ENCODE measurements at regions not wholly inside any gene's neighbourhood (a gene's known extent, or its start where the extent isn't known, plus 50 kb on each side); places are given as distances from the start of the nearest gene placed in this dataset.

DNA sequence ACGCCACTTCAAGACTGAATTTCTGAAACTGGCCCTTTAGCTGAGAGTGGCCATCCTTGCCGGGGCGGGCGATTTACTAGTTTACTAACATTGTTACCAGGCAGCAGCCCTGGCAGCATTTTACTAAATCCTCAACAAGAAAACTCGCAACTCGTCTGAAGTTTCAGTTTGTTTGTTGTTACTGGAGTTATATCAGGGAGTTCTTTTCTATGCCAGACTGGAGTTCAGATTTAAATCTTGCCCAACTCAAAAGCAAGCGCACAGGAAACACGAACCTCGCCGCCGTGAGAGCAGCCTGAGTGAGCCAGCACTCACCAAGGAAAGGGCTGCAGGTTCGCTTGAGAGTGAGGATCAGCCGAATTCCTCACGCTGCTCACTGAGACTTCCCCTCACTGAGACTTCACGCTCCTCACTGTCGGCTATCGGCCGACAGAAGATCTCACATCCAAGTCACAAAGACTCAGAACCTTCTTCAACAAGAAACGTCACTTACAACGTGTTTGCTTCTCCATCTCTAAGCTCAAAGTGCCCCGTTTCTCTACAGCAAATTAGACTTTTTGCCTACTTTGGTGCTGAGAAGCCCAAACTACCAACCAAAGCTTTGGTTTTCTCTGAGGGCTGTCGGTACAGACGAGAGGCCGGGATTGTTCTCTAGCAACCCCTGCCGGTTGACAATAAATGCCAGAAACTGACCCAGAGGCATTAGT is 78.9 kb downstream of the OLIG3 start:
- TF ChIP-seq, protein P1, sequence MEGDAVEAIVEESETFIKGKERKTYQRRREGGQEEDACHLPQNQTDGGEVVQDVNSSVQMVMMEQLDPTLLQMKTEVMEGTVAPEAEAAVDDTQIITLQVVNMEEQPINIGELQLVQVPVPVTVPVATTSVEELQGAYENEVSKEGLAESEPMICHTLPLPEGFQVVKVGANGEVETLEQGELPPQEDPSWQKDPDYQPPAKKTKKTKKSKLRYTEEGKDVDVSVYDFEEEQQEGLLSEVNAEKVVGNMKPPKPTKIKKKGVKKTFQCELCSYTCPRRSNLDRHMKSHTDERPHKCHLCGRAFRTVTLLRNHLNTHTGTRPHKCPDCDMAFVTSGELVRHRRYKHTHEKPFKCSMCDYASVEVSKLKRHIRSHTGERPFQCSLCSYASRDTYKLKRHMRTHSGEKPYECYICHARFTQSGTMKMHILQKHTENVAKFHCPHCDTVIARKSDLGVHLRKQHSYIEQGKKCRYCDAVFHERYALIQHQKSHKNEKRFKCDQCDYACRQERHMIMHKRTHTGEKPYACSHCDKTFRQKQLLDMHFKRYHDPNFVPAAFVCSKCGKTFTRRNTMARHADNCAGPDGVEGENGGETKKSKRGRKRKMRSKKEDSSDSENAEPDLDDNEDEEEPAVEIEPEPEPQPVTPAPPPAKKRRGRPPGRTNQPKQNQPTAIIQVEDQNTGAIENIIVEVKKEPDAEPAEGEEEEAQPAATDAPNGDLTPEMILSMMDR (IDR thresholded peaks at IDR 0.05), result no peak
- TF ChIP-seq POLR2A (IDR thresholded peaks at IDR 0.05), result no peak
- 9 to 14% methylated on average over 25 of the region's 25 CpGs for WGBS, 2 donors
- H3K4me3 ChIP-seq (ENCODE audit: low read depth, poor library complexity, severe bottlenecking), result peak overlapping the region; percentile 11
- peak; percentile 41 to 88 for DNase-seq (ENCODE audit: low spot score in 2 of 2)
- intact Hi-C loops (cut with DNase I; ENCODE audit: low total_unique reads), result no loop called here

DNA sequence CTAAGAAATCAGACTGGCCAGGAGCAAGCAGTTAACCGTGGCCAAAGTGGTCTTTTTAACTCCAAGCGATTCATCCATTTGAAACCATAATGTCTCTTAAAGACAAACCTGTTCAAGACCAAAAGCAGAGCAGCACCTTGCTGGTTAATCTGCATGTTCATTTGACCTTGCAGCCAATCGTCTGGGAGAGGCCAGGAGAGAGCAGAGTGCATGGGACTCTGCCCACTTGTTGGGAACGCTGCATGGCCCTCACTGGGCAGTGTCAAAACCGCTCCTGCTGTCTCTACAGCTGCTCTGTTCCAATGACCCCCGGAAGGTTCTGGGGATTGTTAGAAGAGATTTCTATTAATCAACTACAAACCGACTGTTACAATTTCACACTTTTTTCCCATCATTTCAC is 79.6 kb downstream of the OLIG3 start:
- no peak for TF ChIP-seq POLR2A (IDR thresholded peaks at IDR 0.05)
- TF ChIP-seq, protein P1 (IDR thresholded peaks at IDR 0.05), result no peak
- H3K4me3 ChIP-seq (ENCODE audit: low read depth, poor library complexity, severe bottlenecking), result no peak overlapping the region
- DNase-seq (ENCODE audit: low spot score in 2 of 2), result no peak
- intact Hi-C loops (cut with DNase I; ENCODE audit: low total_unique reads), result no loop called here
- WGBS, 2 donors, result 39 to 45% methylated on average over 7 of the region's 7 CpGs

DNA sequence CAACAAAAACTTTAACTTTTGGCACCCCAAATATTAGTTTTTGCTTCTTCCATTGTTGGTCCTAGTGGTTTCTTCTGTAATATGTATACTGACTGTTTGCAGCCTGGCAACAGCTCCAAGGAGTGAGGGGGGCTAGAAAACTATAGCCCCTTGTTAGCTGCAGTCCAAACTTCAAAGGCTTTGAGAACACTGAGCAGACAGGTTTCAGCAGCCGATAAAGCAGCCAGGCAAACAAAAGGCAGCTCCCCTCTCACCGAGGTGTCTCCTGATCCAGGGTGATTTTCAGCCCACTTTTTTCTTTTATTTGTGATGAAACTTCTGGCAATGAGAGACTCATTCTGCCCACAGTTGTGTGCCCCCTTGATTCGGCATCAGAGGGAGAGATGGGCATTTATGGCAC is 80.7 kb downstream of the OLIG3 start:
- no peak overlapping the region for H3K4me3 ChIP-seq (ENCODE audit: low read depth, poor library complexity, severe bottlenecking)
- no peak for TF ChIP-seq POLR2A (IDR thresholded peaks at IDR 0.05)
- no peak for DNase-seq (ENCODE audit: low spot score in 2 of 2)
- WGBS, 2 donors, result 40 to 44% methylated on average over 3 of the region's 3 CpGs
- intact Hi-C loops (cut with DNase I; ENCODE audit: low total_unique reads), result no loop called here

DNA sequence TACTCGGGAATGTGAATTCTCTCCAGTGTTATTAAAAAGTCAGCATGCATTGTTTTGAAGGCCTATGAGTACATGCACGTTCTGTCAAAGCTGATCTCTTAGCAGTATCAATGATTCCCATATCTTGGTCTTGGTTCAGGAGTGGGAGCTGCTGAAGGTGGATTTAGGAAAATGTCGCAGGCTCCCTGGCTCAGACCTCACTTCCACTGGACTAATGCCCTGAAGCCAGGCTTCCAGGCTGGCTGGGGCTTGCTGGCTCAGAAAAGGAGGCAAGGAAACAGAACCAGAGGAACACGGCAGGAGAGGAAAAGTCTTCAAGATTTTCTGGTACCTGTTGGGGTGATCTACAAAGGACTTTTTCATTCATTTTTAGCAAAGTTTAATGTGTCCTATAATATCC is 81.6 kb downstream of the OLIG3 start:
- TF ChIP-seq, protein P1 (IDR thresholded peaks at IDR 0.05), result no peak
- TF ChIP-seq POLR2A (IDR thresholded peaks at IDR 0.05), result no peak
- intact Hi-C loops (cut with DNase I; ENCODE audit: low total_unique reads), result no loop called here
- 59 to 61% methylated on average over 4 of the region's 4 CpGs for WGBS, 2 donors
- no peak overlapping the region for H3K4me3 ChIP-seq (ENCODE audit: low read depth, poor library complexity, severe bottlenecking)
- DNase-seq (ENCODE audit: low spot score in 2 of 2), result no peak

DNA sequence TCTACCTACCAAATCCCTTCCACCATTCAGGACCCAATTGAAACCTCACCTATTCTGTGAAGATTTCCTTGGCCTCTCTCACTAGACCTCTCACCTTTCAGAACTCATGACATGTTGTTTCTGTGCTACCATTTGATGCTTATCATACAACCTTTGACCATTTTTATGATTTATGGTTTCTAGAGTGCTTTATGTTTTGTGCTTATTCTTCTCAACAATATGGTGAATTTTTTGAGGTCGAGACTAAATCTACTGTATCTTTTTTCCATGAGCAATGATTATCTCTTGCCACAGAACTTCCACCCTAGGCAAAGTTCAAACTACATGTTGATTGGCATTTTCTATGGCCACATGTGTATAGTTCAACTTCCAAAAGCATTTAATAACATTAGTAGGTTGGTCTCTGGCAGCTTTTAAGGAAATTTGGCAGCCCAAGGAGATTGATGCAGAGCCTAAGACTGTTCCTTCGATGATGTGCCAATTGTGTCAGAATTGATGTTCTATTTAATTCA is 84.9 kb downstream of the OLIG3 start:
- H3K4me3 ChIP-seq (ENCODE audit: low read depth, poor library complexity, severe bottlenecking), result no peak overlapping the region
- intact Hi-C loops (cut with DNase I; ENCODE audit: low total_unique reads), result no loop called here
- no peak for DNase-seq (ENCODE audit: low spot score in 2 of 2)
- 25 to 42% methylated on average over 2 of the region's 2 CpGs for WGBS, 2 donors
- TF ChIP-seq POLR2A (IDR thresholded peaks at IDR 0.05), result no peak
- TF ChIP-seq, protein P1 (IDR thresholded peaks at IDR 0.05), result no peak

DNA sequence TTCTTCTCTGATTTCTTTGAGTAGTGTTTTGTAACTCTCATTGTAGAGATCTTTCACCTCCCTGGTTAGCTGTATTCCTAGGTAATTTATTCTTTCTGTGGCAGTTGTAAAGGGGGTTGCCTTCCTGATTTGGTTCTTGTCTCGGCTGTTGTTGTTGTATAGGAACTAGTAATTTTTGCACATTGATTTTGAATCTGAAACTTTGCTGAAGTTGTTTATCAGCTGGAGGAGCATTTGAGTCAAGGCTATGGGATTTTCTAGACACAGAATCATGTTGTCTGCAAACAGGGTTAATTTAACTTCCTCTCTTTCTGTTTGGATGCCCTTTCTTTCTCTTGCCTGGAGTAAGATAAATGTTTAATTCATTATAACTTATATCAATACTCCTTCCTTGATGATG is 86.4 kb downstream of the OLIG3 start:
- no peak overlapping the region for H3K4me3 ChIP-seq (ENCODE audit: low read depth, poor library complexity, severe bottlenecking)
- TF ChIP-seq, protein P1 (IDR thresholded peaks at IDR 0.05), result no peak
- no peak for TF ChIP-seq POLR2A (IDR thresholded peaks at IDR 0.05)
- no peak for DNase-seq (ENCODE audit: low spot score in 2 of 2)
- intact Hi-C loops (cut with DNase I; ENCODE audit: low total_unique reads), result no loop called here
- 81 to 88% methylated on average over 1 of the region's 1 CpG for whole genome bisulfite sequencing, 2 donors

Data from lower leg skin (tissue), 4 donors.